Neural cell (in vitro differentiated cells): ENCODE measurements at regions not wholly inside any gene's neighbourhood (a gene's known extent, or its start where the extent isn't known, plus 50 kb on each side); places are given as distances from the start of the nearest gene placed in this dataset.

Source experiments
- MXI1 ChIP-seq: fragments of 450-650 bp; conservative IDR thresholded peaks from 2 replicates; pipeline ENCODE4 v1.6.1; 2014; ENCODE audit warnings: antibody characterized with exemption, mild to moderate bottlenecking; ENCODE audit not compliant: poor library complexity, severe bottlenecking
- TF ChIP-seq, protein P1 (sequence below): fragments of 450-650 bp; IDR thresholded peaks from 2 replicates; pipeline ENCODE4 v1.5.1; 2014; ENCODE audit warnings: antibody characterized with exemption, mild to moderate bottlenecking, moderate library complexity; ENCODE audit not compliant: poor library complexity, severe bottlenecking

DNA sequence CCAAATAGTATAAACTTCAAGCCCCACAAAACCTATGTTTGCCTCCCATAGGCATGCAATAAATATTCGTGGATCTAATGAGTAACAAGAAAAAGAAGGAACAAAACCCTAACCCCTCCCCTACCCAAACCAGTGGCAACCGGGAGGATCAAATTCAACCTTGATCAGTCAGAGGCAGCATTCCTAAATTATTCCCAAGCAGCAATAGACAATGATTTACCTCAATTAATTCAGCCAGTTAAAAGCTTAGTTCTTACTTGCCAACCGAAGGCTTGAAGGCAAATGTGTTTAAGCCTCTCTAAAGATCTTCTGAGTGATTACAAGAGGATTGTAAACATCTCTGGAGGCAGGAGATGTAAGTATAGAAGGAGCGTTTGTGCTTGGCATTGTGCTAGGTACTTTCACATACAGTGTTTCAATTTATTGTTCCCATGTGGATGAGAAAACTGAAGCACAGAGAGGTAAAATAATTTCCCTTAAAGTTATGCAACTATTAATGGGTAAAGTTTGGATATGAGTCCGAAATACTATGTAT lies 197.7 kb downstream of the MTX2 start:
- TF ChIP-seq MXI1, result no peak
- TF ChIP-seq, protein P1, sequence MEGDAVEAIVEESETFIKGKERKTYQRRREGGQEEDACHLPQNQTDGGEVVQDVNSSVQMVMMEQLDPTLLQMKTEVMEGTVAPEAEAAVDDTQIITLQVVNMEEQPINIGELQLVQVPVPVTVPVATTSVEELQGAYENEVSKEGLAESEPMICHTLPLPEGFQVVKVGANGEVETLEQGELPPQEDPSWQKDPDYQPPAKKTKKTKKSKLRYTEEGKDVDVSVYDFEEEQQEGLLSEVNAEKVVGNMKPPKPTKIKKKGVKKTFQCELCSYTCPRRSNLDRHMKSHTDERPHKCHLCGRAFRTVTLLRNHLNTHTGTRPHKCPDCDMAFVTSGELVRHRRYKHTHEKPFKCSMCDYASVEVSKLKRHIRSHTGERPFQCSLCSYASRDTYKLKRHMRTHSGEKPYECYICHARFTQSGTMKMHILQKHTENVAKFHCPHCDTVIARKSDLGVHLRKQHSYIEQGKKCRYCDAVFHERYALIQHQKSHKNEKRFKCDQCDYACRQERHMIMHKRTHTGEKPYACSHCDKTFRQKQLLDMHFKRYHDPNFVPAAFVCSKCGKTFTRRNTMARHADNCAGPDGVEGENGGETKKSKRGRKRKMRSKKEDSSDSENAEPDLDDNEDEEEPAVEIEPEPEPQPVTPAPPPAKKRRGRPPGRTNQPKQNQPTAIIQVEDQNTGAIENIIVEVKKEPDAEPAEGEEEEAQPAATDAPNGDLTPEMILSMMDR, result no peak
